Sigmoid colon (tissue), 6 donors: ENCODE measurements at regions not wholly inside any gene's neighbourhood (a gene's known extent, or its start where the extent isn't known, plus 50 kb on each side); places are given as distances from the start of the nearest gene placed in this dataset.

ENCODE experiments used
- DNase-seq: peaks from one replicate; pipeline ENCODE4 v3.0.0-alpha.2; 2019
- H3K27ac ChIP-seq, 4 donors: fragments of 200-600 bp; sonication (generic); one replicate each; pipeline ENCODE4 v1.5.1; 2016 to 2019; ENCODE audit warnings: mild to moderate bottlenecking in 1 of 4
- H3K27me3 ChIP-seq, 3 donors: fragments of 200-600 bp; sonication (generic); one replicate each; pipeline ENCODE4 v1.5.1; 2019; ENCODE audit warnings: mild to moderate bottlenecking in 1 of 3
- H3K36me3 ChIP-seq, 4 donors: fragments of 200-600 bp; sonication (generic); one replicate each; pipeline ENCODE4 v1.5.1; 2016 to 2019
- H3K4me1 ChIP-seq, 4 donors: fragments of 200-600 bp; sonication (generic); one replicate each; pipeline ENCODE4 v1.5.1; 2017 to 2019
- H3K4me3 ChIP-seq, 4 donors: fragments of 200-600 bp; sonication (generic); one replicate each; pipeline ENCODE4 v1.5.1; 2017 to 2019; ENCODE audit warnings: mild to moderate bottlenecking in 2 of 4, moderate library complexity in 1 of 4
- H3K9me3 ChIP-seq, 4 donors: fragments of 200-600 bp in 3 of 4; sonication (generic) in 3 of 4; one replicate each; pipeline versions ENCODE4 v1.5.1 to v1.6.1; 2013 to 2019
- EP300 ChIP-seq, 4 donors: sonication (generic); formaldehyde crosslinking; IDR thresholded peaks; one replicate each; pipeline ENCODE4 v1.6.1; 2017; ENCODE audit warnings: antibody characterized with exemption in 4 of 4
- POLR2A ChIP-seq, 2 donors: fragments of 450-650 bp; IDR thresholded peaks; one replicate each; pipeline ENCODE4 v1.6.1; 2016; ENCODE audit warnings: antibody characterized with exemption in 2 of 2, mild to moderate bottlenecking in 2 of 2, moderate library complexity in 2 of 2
- POLR2AphosphoS5 ChIP-seq, 4 donors: sonication (generic); formaldehyde crosslinking; IDR thresholded peaks; one replicate each; pipeline ENCODE4 v1.6.1; 2017; ENCODE audit warnings: antibody characterized with exemption in 4 of 4
- WGBS, 2 donors: extraction: QIAGEN DNeasy Blood & Tissue Kit; methylation state at CpG; one replicate each; pipeline ENCODE4 v1.1.7; 2013; 5-methylcytosine and 5-hydroxymethylcytosine counted together
- intact Hi-C: fragments of 100-400 bp; cut with DNase I; formaldehyde crosslinking; loops from one replicate; pipeline ENCODE4 v1.15.1; 2023
- TF ChIP-seq, protein P1 (sequence below), 4 experiments: fragments of 450-650 bp in 3 of 4; fragments of 200-600 bp in 1 of 4; IDR thresholded peaks; one replicate each; pipeline ENCODE4 v1.5.1; 2016 to 2019; ENCODE audit warnings: antibody characterized with exemption in 4 of 4, mild to moderate bottlenecking in 3 of 4, moderate library complexity in 2 of 4
- donor health status: healthy with polysubstance abuse.
- donor health status: healthy.

- no peaks in the 10 kb centered on the region for H3K9me3 ChIP-seq
- 74 to 84% methylated on average over 8 of the region's 8 CpGs for WGBS, 2 donors
- H3K4me1 ChIP-seq, result no peaks in the 10 kb centered on the region
- H3K27me3 ChIP-seq, result no peaks in the 10 kb centered on the region
- TF ChIP-seq POLR2AphosphoS5 (IDR thresholded peaks at IDR 0.05) (no peak), EP300 (IDR thresholded peaks at IDR 0.05) (no peak), POLR2A (IDR thresholded peaks at IDR 0.05) (no peak)
- TF ChIP-seq, protein P1, sequence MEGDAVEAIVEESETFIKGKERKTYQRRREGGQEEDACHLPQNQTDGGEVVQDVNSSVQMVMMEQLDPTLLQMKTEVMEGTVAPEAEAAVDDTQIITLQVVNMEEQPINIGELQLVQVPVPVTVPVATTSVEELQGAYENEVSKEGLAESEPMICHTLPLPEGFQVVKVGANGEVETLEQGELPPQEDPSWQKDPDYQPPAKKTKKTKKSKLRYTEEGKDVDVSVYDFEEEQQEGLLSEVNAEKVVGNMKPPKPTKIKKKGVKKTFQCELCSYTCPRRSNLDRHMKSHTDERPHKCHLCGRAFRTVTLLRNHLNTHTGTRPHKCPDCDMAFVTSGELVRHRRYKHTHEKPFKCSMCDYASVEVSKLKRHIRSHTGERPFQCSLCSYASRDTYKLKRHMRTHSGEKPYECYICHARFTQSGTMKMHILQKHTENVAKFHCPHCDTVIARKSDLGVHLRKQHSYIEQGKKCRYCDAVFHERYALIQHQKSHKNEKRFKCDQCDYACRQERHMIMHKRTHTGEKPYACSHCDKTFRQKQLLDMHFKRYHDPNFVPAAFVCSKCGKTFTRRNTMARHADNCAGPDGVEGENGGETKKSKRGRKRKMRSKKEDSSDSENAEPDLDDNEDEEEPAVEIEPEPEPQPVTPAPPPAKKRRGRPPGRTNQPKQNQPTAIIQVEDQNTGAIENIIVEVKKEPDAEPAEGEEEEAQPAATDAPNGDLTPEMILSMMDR (IDR thresholded peaks at IDR 0.05), result no peak
- intact Hi-C loops, result no loop called here
- no peak overlapping the region for H3K4me3 ChIP-seq
- no peaks in the 10 kb centered on the region for H3K36me3 ChIP-seq
- no peak for DNase-seq
- no peak overlapping the region for H3K27ac ChIP-seq
These were observed 351.7 kb downstream of the NPIPA8 start for GRCh38 chr16:17984810-17985209.

DNA sequence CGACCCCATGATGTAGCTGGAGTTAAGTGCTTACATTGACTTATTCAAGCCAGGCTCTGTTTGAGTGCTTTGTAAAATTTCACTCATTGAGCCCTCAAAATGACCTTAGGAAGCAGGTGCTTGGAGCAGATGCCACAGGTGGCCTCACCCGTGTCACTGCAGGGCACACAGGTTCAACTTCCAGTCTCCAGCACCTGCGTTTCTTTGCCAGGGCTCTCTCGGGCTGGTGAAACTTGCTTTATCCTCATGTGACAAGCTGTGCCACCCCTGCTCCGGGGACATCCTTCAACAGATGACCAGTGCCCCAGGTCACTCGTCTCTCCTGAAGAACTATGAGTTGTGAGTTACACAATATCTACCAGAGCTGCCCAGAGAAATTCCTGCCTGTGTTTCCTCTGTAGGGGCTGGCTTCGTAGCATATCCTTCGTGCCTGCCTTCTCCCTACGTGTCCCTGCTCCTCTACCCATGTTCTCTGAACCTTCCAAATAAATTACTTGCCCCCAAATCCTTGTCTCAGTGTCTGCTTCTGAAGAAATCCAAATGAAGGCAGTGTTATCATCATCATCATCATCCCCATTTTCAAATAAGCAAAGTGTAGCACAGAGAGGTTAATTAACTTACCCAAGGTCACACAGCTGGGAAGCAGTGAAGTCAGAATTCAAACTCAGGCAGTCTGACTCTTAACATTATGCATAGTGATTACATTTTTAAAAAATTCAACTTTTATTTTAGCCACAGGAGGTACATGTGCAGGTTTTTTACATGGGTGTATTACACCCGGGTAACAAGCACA, 352.5 kb downstream of the NPIPA8 start:
- Histone ChIP-seq H3K4me3 (no peak overlapping the region), H3K27me3 (no peaks in the 10 kb centered on the region), H3K4me1 (no peaks in the 10 kb centered on the region), H3K36me3 (no peaks in the 10 kb centered on the region), H3K9me3 (no peaks in the 10 kb centered on the region), H3K27ac (no peak overlapping the region)
- intact Hi-C loops, result no loop called here
- TF ChIP-seq POLR2A (IDR thresholded peaks at IDR 0.05), result no peak
- TF ChIP-seq, protein P1 (IDR thresholded peaks at IDR 0.05), result no peak
- TF ChIP-seq POLR2AphosphoS5 (IDR thresholded peaks at IDR 0.05), result no peak
- no peak for TF ChIP-seq EP300 (IDR thresholded peaks at IDR 0.05)
- 67 to 81% methylated on average over 10 of the region's 10 CpGs for WGBS, 2 donors
- no peak for DNase-seq

GRCh38 chr16:17983114-17983513, 353.4 kb downstream of the NPIPA8 start:
- no peaks in the 10 kb centered on the region for H3K27me3 ChIP-seq
- WGBS, 2 donors, result 69 to 76% methylated on average over 2 of the region's 2 CpGs
- no peaks in the 10 kb centered on the region for H3K36me3 ChIP-seq
- TF ChIP-seq EP300 (IDR thresholded peaks at IDR 0.05) (no peak), POLR2AphosphoS5 (IDR thresholded peaks at IDR 0.05) (no peak), POLR2A (IDR thresholded peaks at IDR 0.05) (no peak)
- TF ChIP-seq, protein P1 (IDR thresholded peaks at IDR 0.05), result no peak
- H3K27ac ChIP-seq, result no peak overlapping the region
- no peak for DNase-seq
- intact Hi-C loops, result no loop called here
- no peaks in the 10 kb centered on the region for H3K4me1 ChIP-seq
- H3K4me3 ChIP-seq, result no peak overlapping the region
- no peaks in the 10 kb centered on the region for H3K9me3 ChIP-seq

- no peaks in the 10 kb centered on the region for H3K36me3 ChIP-seq
- no peaks in the 10 kb centered on the region for H3K4me1 ChIP-seq
- TF ChIP-seq EP300 (IDR thresholded peaks at IDR 0.05) (no peak), POLR2A (IDR thresholded peaks at IDR 0.05) (no peak), POLR2AphosphoS5 (IDR thresholded peaks at IDR 0.05) (no peak)
- TF ChIP-seq, protein P1 (IDR thresholded peaks at IDR 0.05), result no peak
- no peak overlapping the region for H3K27ac ChIP-seq
- intact Hi-C loops, result no loop called here
- H3K9me3 ChIP-seq, result no peaks in the 10 kb centered on the region
- no peak overlapping the region for H3K4me3 ChIP-seq
- 86 to 93% methylated on average over 6 of the region's 6 CpGs for WGBS, 2 donors
- no peak for DNase-seq
- H3K27me3 ChIP-seq, result peaks cover 0 to 2% (median 0%) of the 10 kb centered on the region in 3 donors
These were observed 359.3 kb downstream of the NPIPA8 start for GRCh38 chr16:17977260-17977659.
